ENCODE measurements at regions not wholly inside any gene's neighbourhood (a gene's known extent, or its start where the extent isn't known, plus 50 kb on each side); places are given as distances from the start of the nearest gene placed in this dataset.

DNA sequence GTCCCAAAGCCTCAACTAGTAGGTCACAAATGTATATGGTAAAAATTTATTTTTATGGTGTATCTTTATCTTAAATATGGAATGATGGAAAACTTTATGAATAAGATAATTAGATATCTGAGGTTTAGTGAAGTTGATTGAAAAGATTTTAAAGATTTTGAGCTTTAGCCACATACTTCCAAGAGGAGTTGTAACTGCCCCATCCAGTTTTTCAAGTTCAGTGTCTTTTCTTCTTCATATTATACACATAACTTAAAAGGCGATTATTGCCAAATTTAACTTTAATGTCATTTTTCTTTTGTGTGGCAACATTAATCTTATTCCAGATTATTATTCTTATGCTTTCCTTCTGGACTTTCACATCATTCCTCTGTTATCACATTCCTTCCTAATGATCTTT, 266.4 kb downstream of the TINAG start:
- H3K27ac Mint-ChIP-seq = no peak overlapping the region
- TF ChIP-seq, protein P1, sequence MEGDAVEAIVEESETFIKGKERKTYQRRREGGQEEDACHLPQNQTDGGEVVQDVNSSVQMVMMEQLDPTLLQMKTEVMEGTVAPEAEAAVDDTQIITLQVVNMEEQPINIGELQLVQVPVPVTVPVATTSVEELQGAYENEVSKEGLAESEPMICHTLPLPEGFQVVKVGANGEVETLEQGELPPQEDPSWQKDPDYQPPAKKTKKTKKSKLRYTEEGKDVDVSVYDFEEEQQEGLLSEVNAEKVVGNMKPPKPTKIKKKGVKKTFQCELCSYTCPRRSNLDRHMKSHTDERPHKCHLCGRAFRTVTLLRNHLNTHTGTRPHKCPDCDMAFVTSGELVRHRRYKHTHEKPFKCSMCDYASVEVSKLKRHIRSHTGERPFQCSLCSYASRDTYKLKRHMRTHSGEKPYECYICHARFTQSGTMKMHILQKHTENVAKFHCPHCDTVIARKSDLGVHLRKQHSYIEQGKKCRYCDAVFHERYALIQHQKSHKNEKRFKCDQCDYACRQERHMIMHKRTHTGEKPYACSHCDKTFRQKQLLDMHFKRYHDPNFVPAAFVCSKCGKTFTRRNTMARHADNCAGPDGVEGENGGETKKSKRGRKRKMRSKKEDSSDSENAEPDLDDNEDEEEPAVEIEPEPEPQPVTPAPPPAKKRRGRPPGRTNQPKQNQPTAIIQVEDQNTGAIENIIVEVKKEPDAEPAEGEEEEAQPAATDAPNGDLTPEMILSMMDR (IDR thresholded peaks at IDR 0.05) = no peak
- H3K9me3 Mint-ChIP-seq = no peaks in the 10 kb centered on the region
- no peak overlapping the region for H3K4me3 Mint-ChIP-seq
- H3K4me1 Mint-ChIP-seq = peaks cover 7% of the 10 kb centered on the region
- no peak for DNase-seq
- no peaks in the 10 kb centered on the region for H3K27me3 Mint-ChIP-seq (ENCODE audit: low read depth, poor library complexity)
- H3K36me3 Mint-ChIP-seq (ENCODE audit: low read depth) = no peaks in the 10 kb centered on the region

DNA sequence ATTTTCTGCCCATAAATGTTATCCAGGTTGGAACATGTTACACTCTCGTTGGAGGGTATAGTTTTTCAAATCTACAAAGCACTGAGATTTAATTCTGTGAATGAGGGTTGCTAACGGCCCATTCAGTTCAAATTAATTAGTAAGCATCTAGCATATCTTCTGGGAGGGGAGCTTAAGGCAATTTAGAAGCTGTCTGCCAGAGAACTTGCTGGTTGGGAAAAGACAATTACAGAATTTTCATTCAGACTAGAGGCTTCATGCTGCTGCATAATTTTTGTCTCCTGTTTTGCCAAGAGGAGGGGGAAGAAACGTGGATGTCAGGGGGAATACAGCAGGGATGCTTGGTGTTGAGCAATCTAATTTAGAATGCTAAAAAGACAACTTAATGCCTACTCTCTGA, 268.3 kb upstream of the FAM83B start:
- H3K27me3 Mint-ChIP-seq (ENCODE audit: low read depth, poor library complexity) = no peaks in the 10 kb centered on the region
- no peaks in the 10 kb centered on the region for H3K36me3 Mint-ChIP-seq (ENCODE audit: low read depth)
- no peak for DNase-seq
- peak overlapping the region; percentile 77 for H3K27ac Mint-ChIP-seq
- no peak overlapping the region for H3K4me3 Mint-ChIP-seq
- H3K4me1 Mint-ChIP-seq = peaks cover 7% of the 10 kb centered on the region
- no peaks in the 10 kb centered on the region for H3K9me3 Mint-ChIP-seq
- TF ChIP-seq, protein P1 (IDR thresholded peaks at IDR 0.05) = no peak

DNA sequence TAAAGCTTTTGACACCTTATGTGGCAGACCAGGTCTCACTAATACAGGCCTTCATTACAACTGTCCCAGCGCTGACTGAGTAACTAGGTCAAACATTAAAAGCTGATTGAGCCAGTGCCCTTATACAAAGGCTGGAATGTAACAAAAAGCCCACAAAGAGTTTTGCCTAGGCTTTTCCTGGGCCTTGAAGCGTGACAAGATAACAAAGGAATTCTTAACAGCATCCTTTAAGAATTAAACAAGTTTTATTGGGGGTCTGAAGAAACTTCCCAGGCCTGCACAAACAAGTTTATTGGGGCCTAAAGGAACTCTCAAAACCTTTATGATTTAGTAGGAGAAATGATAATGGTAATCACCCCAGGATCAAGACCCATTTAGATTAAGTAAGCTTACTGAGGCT, 267.6 kb upstream of the FAM83B start:
- no peaks in the 10 kb centered on the region for H3K27me3 Mint-ChIP-seq (ENCODE audit: low read depth, poor library complexity)
- TF ChIP-seq, protein P1 (IDR thresholded peaks at IDR 0.05) = no peak
- H3K27ac Mint-ChIP-seq = no peak overlapping the region
- H3K4me3 Mint-ChIP-seq = no peak overlapping the region
- peaks cover 7% of the 10 kb centered on the region for H3K4me1 Mint-ChIP-seq
- H3K9me3 Mint-ChIP-seq = no peaks in the 10 kb centered on the region
- no peaks in the 10 kb centered on the region for H3K36me3 Mint-ChIP-seq (ENCODE audit: low read depth)
- DNase-seq = no peak

DNA sequence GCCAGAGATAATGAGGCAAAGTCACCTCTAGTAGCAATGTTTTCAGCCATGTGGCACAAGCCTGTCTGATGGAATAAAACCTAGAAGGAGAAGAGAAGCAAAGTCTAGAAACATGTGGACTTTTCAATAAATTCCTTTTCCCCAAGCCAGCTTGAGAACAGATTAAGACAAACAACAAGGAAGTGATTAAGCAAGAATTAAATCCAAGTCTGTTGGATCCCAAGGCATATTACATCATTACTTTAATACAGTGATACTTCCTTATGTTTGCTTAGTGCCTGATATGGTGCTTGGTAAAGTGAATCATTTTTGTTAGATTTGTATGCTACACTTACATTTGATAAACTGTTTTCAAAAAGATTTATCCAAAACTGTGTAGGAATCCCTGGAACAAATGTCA, 260.3 kb upstream of the FAM83B start:
- DNase-seq = no peak
- TF ChIP-seq, protein P1 (IDR thresholded peaks at IDR 0.05) = no peak
- Mint-ChIP-seq H3K27ac (no peak overlapping the region), H3K4me1 (no peaks in the 10 kb centered on the region), H3K9me3 (peaks cover 4% of the 10 kb centered on the region), H3K36me3 (ENCODE audit: low read depth) (no peaks in the 10 kb centered on the region), H3K27me3 (ENCODE audit: low read depth, poor library complexity) (no peaks in the 10 kb centered on the region), H3K4me3 (no peak overlapping the region)

DNA sequence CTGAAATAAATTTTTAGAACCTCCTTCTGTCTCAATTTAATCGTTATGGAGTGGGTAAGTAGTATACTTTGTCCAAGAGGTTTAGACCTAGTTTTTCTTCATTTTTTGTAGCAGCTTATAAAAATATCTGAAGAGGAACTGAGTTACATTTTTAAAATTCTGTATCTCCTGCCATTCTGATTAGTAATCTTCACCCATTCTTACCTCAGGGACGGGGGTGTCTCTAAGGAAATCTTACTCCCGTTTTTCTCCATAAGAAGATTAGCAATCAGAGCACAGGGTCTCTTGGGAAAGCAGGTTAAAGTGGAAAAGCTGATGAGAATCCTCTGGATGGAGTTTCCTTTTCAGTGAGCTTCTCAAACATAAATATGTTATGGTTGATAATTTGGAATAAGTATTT, 259.3 kb upstream of the FAM83B start:
- Mint-ChIP-seq H3K9me3 (peaks cover 4% of the 10 kb centered on the region), H3K27me3 (ENCODE audit: low read depth, poor library complexity) (no peaks in the 10 kb centered on the region), H3K4me1 (no peaks in the 10 kb centered on the region), H3K4me3 (no peak overlapping the region), H3K36me3 (ENCODE audit: low read depth) (no peaks in the 10 kb centered on the region), H3K27ac (no peak overlapping the region)
- DNase-seq = no peak
- TF ChIP-seq, protein P1 (IDR thresholded peaks at IDR 0.05) = no peak

DNA sequence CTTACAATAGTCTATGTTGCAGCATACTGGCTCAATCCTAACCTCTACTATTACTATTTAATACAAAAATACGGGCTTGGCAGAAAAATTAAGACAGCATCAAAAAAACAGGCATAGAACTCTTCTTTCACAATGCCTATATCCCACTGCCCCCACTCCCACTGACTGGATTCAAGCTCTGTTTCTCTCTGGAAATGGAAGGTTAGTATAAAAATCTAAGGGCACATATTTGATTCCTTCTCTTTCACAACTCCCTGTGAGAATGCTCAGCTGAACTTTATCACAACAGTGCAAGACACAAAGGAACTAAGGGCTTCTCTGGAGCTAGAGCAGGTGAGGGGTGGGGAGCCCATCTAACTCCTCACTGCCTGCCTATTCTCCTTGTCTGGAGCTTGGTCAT, 258.4 kb upstream of the FAM83B start:
- H3K4me1 Mint-ChIP-seq = no peaks in the 10 kb centered on the region
- TF ChIP-seq, protein P1 (IDR thresholded peaks at IDR 0.05) = no peak
- no peaks in the 10 kb centered on the region for H3K27me3 Mint-ChIP-seq (ENCODE audit: low read depth, poor library complexity)
- no peak overlapping the region for H3K4me3 Mint-ChIP-seq
- DNase-seq = no peak
- H3K36me3 Mint-ChIP-seq (ENCODE audit: low read depth) = no peaks in the 10 kb centered on the region
- H3K9me3 Mint-ChIP-seq = peaks cover 4% of the 10 kb centered on the region
- H3K27ac Mint-ChIP-seq = no peak overlapping the region

Measured in nephron progenitor cell (in vitro differentiated cells).